Breast epithelium (tissue), 3 donors: ENCODE measurements at regions not wholly inside any gene's neighbourhood (a gene's known extent, or its start where the extent isn't known, plus 50 kb on each side); places are given as distances from the start of the nearest gene placed in this dataset.

Source experiments
- POLR2A ChIP-seq: fragments of 450-650 bp; IDR thresholded peaks from one replicate; pipeline ENCODE4 v1.6.1; 2016; ENCODE audit warnings: antibody characterized with exemption, mild to moderate bottlenecking, moderate library complexity
- TF ChIP-seq, protein P1 (sequence below), 3 donors: fragments of 450-650 bp; IDR thresholded peaks; one replicate each; pipeline ENCODE4 v1.5.1; 2016 to 2017; ENCODE audit warnings: antibody characterized with exemption in 3 of 3, mild to moderate bottlenecking in 3 of 3, moderate library complexity in 3 of 3

DNA sequence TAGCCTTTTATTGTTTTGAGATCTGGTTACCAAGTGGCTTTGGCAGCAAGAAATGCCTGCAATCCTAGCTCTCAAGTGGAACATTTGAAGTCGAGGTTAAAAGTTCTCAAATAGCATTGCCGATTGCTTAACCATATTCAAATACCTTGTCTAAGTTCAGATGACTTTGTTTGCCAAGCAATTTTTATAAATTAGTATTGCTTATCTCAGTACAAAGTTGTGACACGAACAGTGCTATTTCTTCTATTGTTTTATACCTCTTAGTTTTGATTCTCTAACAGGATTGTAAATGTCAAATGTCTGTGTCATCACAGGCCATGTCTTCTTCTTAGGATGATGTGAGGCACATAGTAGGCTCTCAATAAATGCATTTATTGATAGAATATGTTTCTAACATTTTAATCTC lies 633.3 kb downstream of the PTPRC start:
- TF ChIP-seq POLR2A, result no peak
- TF ChIP-seq, protein P1, sequence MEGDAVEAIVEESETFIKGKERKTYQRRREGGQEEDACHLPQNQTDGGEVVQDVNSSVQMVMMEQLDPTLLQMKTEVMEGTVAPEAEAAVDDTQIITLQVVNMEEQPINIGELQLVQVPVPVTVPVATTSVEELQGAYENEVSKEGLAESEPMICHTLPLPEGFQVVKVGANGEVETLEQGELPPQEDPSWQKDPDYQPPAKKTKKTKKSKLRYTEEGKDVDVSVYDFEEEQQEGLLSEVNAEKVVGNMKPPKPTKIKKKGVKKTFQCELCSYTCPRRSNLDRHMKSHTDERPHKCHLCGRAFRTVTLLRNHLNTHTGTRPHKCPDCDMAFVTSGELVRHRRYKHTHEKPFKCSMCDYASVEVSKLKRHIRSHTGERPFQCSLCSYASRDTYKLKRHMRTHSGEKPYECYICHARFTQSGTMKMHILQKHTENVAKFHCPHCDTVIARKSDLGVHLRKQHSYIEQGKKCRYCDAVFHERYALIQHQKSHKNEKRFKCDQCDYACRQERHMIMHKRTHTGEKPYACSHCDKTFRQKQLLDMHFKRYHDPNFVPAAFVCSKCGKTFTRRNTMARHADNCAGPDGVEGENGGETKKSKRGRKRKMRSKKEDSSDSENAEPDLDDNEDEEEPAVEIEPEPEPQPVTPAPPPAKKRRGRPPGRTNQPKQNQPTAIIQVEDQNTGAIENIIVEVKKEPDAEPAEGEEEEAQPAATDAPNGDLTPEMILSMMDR (IDR thresholded peaks at IDR 0.05), result no peak
